ENCODE measurements at regions not wholly inside any gene's neighbourhood (a gene's known extent, or its start where the extent isn't known, plus 50 kb on each side); places are given as distances from the start of the nearest gene placed in this dataset.

DNA sequence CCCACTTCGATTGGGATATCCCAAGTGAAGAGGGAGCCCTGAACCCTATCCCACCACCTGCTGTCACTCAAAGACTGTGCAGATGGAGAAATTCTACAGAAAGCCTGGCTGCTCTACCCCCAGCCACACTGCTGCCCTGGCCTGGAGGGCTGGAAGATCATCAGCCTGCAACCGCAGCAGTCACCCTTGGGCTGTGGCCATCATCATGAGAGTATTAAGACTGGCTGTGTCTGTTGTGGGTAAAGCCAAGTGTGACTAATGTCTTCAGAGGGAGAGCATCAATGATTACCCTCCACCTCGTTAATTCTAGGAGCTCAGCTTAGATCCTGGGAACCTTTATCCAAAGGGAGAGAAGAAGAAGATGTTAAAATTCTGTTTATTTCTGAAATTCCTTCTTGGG lies 221.5 kb downstream of the TFCP2L1 start:
- no peaks in the 10 kb centered on the region for H3K4me1 ChIP-seq
- H3K4me3 ChIP-seq = no peak overlapping the region
- TF ChIP-seq POLR2A (IDR thresholded peaks at IDR 0.05) = no peak
- TF ChIP-seq, protein P1, sequence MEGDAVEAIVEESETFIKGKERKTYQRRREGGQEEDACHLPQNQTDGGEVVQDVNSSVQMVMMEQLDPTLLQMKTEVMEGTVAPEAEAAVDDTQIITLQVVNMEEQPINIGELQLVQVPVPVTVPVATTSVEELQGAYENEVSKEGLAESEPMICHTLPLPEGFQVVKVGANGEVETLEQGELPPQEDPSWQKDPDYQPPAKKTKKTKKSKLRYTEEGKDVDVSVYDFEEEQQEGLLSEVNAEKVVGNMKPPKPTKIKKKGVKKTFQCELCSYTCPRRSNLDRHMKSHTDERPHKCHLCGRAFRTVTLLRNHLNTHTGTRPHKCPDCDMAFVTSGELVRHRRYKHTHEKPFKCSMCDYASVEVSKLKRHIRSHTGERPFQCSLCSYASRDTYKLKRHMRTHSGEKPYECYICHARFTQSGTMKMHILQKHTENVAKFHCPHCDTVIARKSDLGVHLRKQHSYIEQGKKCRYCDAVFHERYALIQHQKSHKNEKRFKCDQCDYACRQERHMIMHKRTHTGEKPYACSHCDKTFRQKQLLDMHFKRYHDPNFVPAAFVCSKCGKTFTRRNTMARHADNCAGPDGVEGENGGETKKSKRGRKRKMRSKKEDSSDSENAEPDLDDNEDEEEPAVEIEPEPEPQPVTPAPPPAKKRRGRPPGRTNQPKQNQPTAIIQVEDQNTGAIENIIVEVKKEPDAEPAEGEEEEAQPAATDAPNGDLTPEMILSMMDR (IDR thresholded peaks at IDR 0.05) = no peak
- no peak for TF ChIP-seq POLR2AphosphoS5 (IDR thresholded peaks at IDR 0.05)
- TF ChIP-seq EP300 (IDR thresholded peaks at IDR 0.05) = no peak
- H3K9me3 ChIP-seq = no peaks in the 10 kb centered on the region
- 73 to 87% methylated on average over 2 to 3 of the region's 3 CpGs for WGBS, 2 donors
- H3K36me3 ChIP-seq = no peaks in the 10 kb centered on the region
- DNase-seq (no peak), ATAC-seq (ENCODE audit: low FRiP score in 2 of 2) (no peak)
- no peak overlapping the region for H3K27ac ChIP-seq
- H3K27me3 ChIP-seq = peaks cover 0 to 6% (median 0%) of the 10 kb centered on the region in 4 donors

DNA sequence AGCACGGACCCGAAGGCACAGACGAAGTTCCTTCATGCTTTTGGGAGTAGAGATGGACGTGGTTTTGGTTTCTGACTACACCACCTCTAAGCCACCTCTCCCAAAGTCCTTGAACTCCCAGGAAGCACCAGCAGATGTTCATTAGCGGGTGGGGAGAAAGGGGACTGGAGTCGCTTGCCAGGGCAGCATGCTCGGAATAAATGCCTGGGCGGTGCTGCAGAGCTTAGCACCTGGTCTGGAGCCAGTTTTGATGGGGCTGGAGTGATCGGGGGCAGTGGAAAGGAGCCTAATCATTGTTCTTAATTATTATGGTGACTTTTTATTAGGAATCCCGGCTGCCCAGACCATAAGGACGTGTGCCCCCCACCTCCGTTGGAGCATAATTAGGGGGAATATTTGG lies 220.8 kb downstream of the TFCP2L1 start:
- peaks cover 0 to 6% (median 0%) of the 10 kb centered on the region in 4 donors for H3K27me3 ChIP-seq
- no peak for ATAC-seq (ENCODE audit: low FRiP score in 2 of 2)
- TF ChIP-seq POLR2AphosphoS5 (IDR thresholded peaks at IDR 0.05) (no peak), EP300 (IDR thresholded peaks at IDR 0.05) (no peak), POLR2A (IDR thresholded peaks at IDR 0.05) (no peak)
- TF ChIP-seq, protein P1 (IDR thresholded peaks at IDR 0.05) = no peak

DNA sequence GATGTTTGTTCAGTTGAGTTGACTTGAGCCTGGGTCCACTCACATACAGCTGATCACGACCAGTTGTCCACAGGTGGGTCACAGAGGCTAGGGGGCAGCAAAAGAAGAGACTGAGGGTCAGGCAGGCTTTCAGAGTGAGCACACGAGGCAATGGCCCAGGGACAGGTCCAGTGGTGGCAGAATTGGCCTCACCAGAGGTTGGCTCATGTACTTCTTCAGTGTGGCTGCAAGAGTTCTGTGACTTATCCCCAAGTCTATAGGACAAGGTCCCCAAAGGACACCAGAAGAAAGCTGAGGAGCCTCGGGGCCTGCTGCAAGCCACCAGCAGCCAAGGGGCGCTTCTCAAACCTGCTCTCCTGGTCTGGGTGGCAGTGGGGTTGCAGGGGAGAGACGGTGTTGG lies 219.8 kb downstream of the TFCP2L1 start:
- ATAC-seq (ENCODE audit: low FRiP score in 2 of 2) = no peak
- Histone ChIP-seq H3K4me3 (no peak overlapping the region), H3K9me3 (no peaks in the 10 kb centered on the region), H3K27me3 (peaks cover 0 to 6% (median 0%) of the 10 kb centered on the region in 4 donors), H3K4me1 (no peaks in the 10 kb centered on the region), H3K27ac (no peak overlapping the region), H3K36me3 (no peaks in the 10 kb centered on the region)
- WGBS, 2 donors = 73 to 84% methylated on average over 5 of the region's 5 CpGs
- TF ChIP-seq EP300 (IDR thresholded peaks at IDR 0.05) = no peak
- TF ChIP-seq POLR2AphosphoS5 (IDR thresholded peaks at IDR 0.05) = no peak
- TF ChIP-seq POLR2A (IDR thresholded peaks at IDR 0.05) = no peak
- TF ChIP-seq, protein P1 (IDR thresholded peaks at IDR 0.05) = no peak
- DNase-seq = no peak

More for the DNA sequence above, 220.8 kb downstream of the TFCP2L1 start:
- 77 to 85% methylated on average over 12 of the region's 12 CpGs for WGBS, 2 donors
- no peaks in the 10 kb centered on the region for H3K36me3 ChIP-seq
- H3K4me1 ChIP-seq = no peaks in the 10 kb centered on the region
- DNase-seq = no peak
- H3K4me3 ChIP-seq = no peak overlapping the region
- H3K27ac ChIP-seq = no peak overlapping the region
- H3K9me3 ChIP-seq = no peaks in the 10 kb centered on the region

DNA sequence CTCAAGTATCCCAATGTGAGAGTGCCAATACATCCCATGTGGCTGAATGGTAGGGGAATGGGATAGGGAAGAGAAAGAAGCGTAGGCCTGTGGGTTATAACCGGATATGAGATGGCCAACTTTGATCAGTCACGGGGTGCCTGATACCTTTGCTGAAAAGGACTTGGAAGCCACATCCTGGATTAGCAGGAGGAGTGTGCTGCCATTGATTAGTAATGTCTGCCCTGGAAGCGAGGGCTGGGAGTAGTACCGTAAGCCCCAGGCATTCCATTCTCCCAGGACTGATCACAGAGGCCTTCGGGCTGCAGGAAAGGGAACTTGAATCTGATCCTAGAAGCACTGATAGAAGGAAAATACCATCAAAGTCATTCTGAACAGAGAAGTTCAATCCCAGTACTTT lies 218.5 kb downstream of the TFCP2L1 start:
- TF ChIP-seq EP300 (IDR thresholded peaks at IDR 0.05) (no peak), POLR2A (IDR thresholded peaks at IDR 0.05) (no peak), POLR2AphosphoS5 (IDR thresholded peaks at IDR 0.05) (no peak)
- TF ChIP-seq, protein P1 (IDR thresholded peaks at IDR 0.05) = no peak
- no peak for DNase-seq
- Histone ChIP-seq H3K27ac (no peak overlapping the region), H3K4me3 (no peak overlapping the region), H3K4me1 (peaks cover 0 to 5% (median 0%) of the 10 kb centered on the region in 4 donors), H3K27me3 (peaks cover 0 to 6% (median 0%) of the 10 kb centered on the region in 4 donors), H3K36me3 (no peaks in the 10 kb centered on the region), H3K9me3 (no peaks in the 10 kb centered on the region)
- WGBS, 2 donors = 80 to 88% methylated on average over 6 of the region's 6 CpGs
- no peak for ATAC-seq (ENCODE audit: low FRiP score in 2 of 2)

DNA sequence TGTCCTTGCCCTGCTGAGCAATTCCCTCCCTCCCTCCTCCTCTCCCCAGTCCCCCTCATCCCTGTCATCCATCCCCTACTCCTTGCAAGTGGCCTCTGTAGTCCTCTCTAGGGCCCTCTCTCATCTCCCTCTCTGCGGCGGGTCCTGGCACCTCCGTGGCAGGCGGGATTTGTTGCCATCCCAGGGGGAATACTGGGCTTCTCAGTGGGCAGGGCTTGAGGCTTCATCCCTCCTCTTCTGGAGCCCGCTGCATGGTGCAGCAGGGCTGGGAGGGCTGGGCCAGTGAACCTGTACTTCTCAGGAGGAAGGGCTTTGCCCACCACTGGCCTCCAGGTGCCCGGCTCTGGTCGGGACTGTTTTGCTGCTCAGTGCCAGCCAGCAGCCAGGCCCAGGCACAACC lies 216.2 kb downstream of the TFCP2L1 start:
- DNase-seq = no peak
- Histone ChIP-seq H3K4me3 (no peak overlapping the region), H3K27me3 (no peaks in the 10 kb centered on the region), H3K27ac (no peak overlapping the region), H3K9me3 (no peaks in the 10 kb centered on the region), H3K4me1 (peaks cover 0 to 5% (median 0%) of the 10 kb centered on the region in 4 donors), H3K36me3 (no peaks in the 10 kb centered on the region)
- TF ChIP-seq POLR2AphosphoS5 (IDR thresholded peaks at IDR 0.05) (no peak), EP300 (IDR thresholded peaks at IDR 0.05) (no peak)
- no peak for ATAC-seq (ENCODE audit: low FRiP score in 2 of 2)
- WGBS, 2 donors = 75 to 84% methylated on average over 4 to 7 of the region's 7 CpGs

Data from upper lobe of left lung (tissue), 6 donors.